ENCODE measurements at regions not wholly inside any gene's neighbourhood (a gene's known extent, or its start where the extent isn't known, plus 50 kb on each side); places are given as distances from the start of the nearest gene placed in this dataset.
"Not testable (repeated sequence)": the region's sequence is repeated elsewhere in the genome, so short reads cannot be mapped to it uniquely, and the experiment has no call there.

GRCh38 chr7:66481229-66481628 is 147.5 kb upstream of the KCTD7 start:
- CTCF ChIA-PET; H3K4ac ChIP-seq (ENCODE audit: low read depth, low read length); H2BK120ac ChIP-seq (ENCODE audit: low read depth, low read length); H2BK20ac ChIP-seq (ENCODE audit: low read depth, low read length); H4K91ac ChIP-seq (ENCODE audit: insufficient read depth, low read depth, low read length); H3K23ac ChIP-seq (ENCODE audit: low read depth, low read length); H3K27ac ChIP-seq (ENCODE audit: insufficient read depth, low read length); H3K27me3 ChIP-seq (ENCODE audit: control insufficient read depth, insufficient read depth, low read length); ATAC-seq (ENCODE audit: low read depth); H3K56ac ChIP-seq (ENCODE audit: extremely low read depth, insufficient read depth, low read length); H3K9ac ChIP-seq (ENCODE audit: low read depth, low read length); H3K9me1 ChIP-seq (ENCODE audit: insufficient read depth, low read length); H3K4me1 ChIP-seq (ENCODE audit: control insufficient read depth, insufficient read depth, low read length); intact Hi-C loops (cut with micrococcal nuclease); dilution Hi-C loops (cut with HindIII; ENCODE audit: low sequenced_read_pairs, unreplicated experiment); H2AFZ ChIP-seq (replicated peaks; ENCODE audit: low read length, poor library complexity); H4K8ac ChIP-seq (ENCODE audit: low read depth in 2 of 2, low read length in 2 of 2); H3K4me3 ChIP-seq (ENCODE audit: insufficient read depth, low read depth, low read length); H3K18ac ChIP-seq (ENCODE audit: low read depth, low read length); BruUV-seq (replicated peaks); H2BK15ac ChIP-seq (ENCODE audit: low read depth, low read length); H4K5ac ChIP-seq (ENCODE audit: low read depth, low read length); DNase-seq; H2AK5ac ChIP-seq (ENCODE audit: low read depth, low read length); H4K20me1 ChIP-seq (ENCODE audit: insufficient read depth, low read length); H2BK5ac ChIP-seq (ENCODE audit: low read depth, low read length, poor library complexity, severe bottlenecking); H3K4me2 ChIP-seq (ENCODE audit: low read depth, low read length); H3K9me3 ChIP-seq (ENCODE audit: control insufficient read depth, insufficient read depth, low read length); H3K79me1 ChIP-seq (ENCODE audit: low read depth in 1 of 2, low read length in 2 of 2); H2AK9ac ChIP-seq (replicated peaks; ENCODE audit: low read depth, low read length, poor library complexity); H3K14ac ChIP-seq (replicated peaks; ENCODE audit: low read depth, low read length); in situ Hi-C loops (cut with MboI; ENCODE audit: low sequenced_read_pairs); H3K36me3 ChIP-seq (ENCODE audit: control insufficient read depth, insufficient read depth, low read length): not testable (repeated sequence)
- POLR2A ChIA-PET (ENCODE audit: unreplicated experiment), result interaction anchor here (1.4 kb wide), 1 partner anchor 12 kb away, joined by 3 read pairs; no protein-coding TSS in a partner anchor
- WGBS, 2 experiments (ENCODE audit: extremely low coverage in 2 of 2, insufficient read length in 1 of 2), result no CpG with 5 or more reads among the region's 1 CpG

GRCh38 chr7:66489065-66489464 is 139.6 kb upstream of the KCTD7 start:
- H2AK9ac ChIP-seq (replicated peaks; ENCODE audit: low read depth, low read length, poor library complexity); H4K8ac ChIP-seq (ENCODE audit: low read depth in 2 of 2, low read length in 2 of 2); H2AK5ac ChIP-seq (ENCODE audit: low read depth, low read length); H3K9ac ChIP-seq (ENCODE audit: low read depth, low read length); BruUV-seq (replicated peaks); H3K4me1 ChIP-seq (ENCODE audit: control insufficient read depth, insufficient read depth, low read length); DNase-seq; ATAC-seq (ENCODE audit: low read depth); H3K56ac ChIP-seq (ENCODE audit: extremely low read depth, insufficient read depth, low read length); dilution Hi-C loops (cut with HindIII; ENCODE audit: low sequenced_read_pairs, unreplicated experiment); H2AFZ ChIP-seq (replicated peaks; ENCODE audit: low read length, poor library complexity); H4K20me1 ChIP-seq (ENCODE audit: insufficient read depth, low read length); H2BK15ac ChIP-seq (ENCODE audit: low read depth, low read length); H4K91ac ChIP-seq (ENCODE audit: insufficient read depth, low read depth, low read length); H3K9me1 ChIP-seq (ENCODE audit: insufficient read depth, low read length); H2BK5ac ChIP-seq (ENCODE audit: low read depth, low read length, poor library complexity, severe bottlenecking); H3K23ac ChIP-seq (ENCODE audit: low read depth, low read length); H3K36me3 ChIP-seq (ENCODE audit: control insufficient read depth, insufficient read depth, low read length); H3K27me3 ChIP-seq (ENCODE audit: control insufficient read depth, insufficient read depth, low read length); H2BK20ac ChIP-seq (ENCODE audit: low read depth, low read length); H2BK120ac ChIP-seq (ENCODE audit: low read depth, low read length); POLR2A ChIA-PET (ENCODE audit: unreplicated experiment); H3K18ac ChIP-seq (ENCODE audit: low read depth, low read length); H4K5ac ChIP-seq (ENCODE audit: low read depth, low read length); in situ Hi-C loops (cut with MboI; ENCODE audit: low sequenced_read_pairs); CTCF ChIA-PET; H3K27ac ChIP-seq (ENCODE audit: insufficient read depth, low read length); H3K9me3 ChIP-seq (ENCODE audit: control insufficient read depth, insufficient read depth, low read length); intact Hi-C loops (cut with micrococcal nuclease); H3K4me3 ChIP-seq (ENCODE audit: insufficient read depth, low read depth, low read length); H3K4ac ChIP-seq (ENCODE audit: low read depth, low read length); H3K14ac ChIP-seq (replicated peaks; ENCODE audit: low read depth, low read length); H3K4me2 ChIP-seq (ENCODE audit: low read depth, low read length): not testable (repeated sequence)
- H3K79me1 ChIP-seq (ENCODE audit: low read depth in 1 of 2, low read length in 2 of 2), result peaks cover 7 to 14% of the 10 kb centered on the region in 2 experiments; a peak in 2 of 4 replicates
- 82% methylated on average over 2 of the region's 8 CpGs; no CpG with 5 or more reads in 1 of the 2 experiments for WGBS, 2 experiments (ENCODE audit: extremely low coverage in 2 of 2, insufficient read length in 1 of 2)
